H1 (cell line): ENCODE measurements at regions not wholly inside any gene's neighbourhood (a gene's known extent, or its start where the extent isn't known, plus 50 kb on each side); places are given as distances from the start of the nearest gene placed in this dataset.

ENCODE experiments used
- CTCF ChIA-PET: fragments of 300-600 bp; sonication (Branson Sonifier 250); formaldehyde crosslinking; loops from one replicate; lab custom pipeline; 2021; ENCODE audit not compliant: partially characterized antibody; lab: Charles Lee
- POLR2A ChIA-PET: fragments of 300-600 bp; sonication (Branson Sonifier 250); formaldehyde crosslinking; loops from one replicate; lab custom pipeline; 2021; ENCODE audit warnings: inconsistent platforms; ENCODE audit not compliant: partially characterized antibody; lab: Charles Lee
- DNase-seq, 2 experiments: peaks; one replicate each; pipeline versions ENCODE4 v3.0.0 to v3.0.0-alpha.2; 2010 to 2022; ENCODE audit warnings: low spot score in 2 of 2, low read depth in 1 of 2, mixed read lengths in 1 of 2
- FAIRE-seq: peaks from 2 replicates; lab custom pipeline; 2011; peaks lifted over from hg19 to GRCh38; lab: Jason Lieb, UNC
- H2AFZ ChIP-seq: 2 replicates; pipeline ENCODE4 v1.8.1; 2012; ENCODE audit warnings: low read length, inconsistent platforms
- H2AK5ac ChIP-seq: 2 replicates; pipeline ENCODE4 v1.6.1; 2013; ENCODE audit warnings: low read depth, low read length
- H2BK120ac ChIP-seq: replicated peaks from 2 replicates; pipeline ENCODE3; 2013; ENCODE audit warnings: low read depth, low read length, inconsistent platforms
- H2BK12ac ChIP-seq: 2 replicates; pipeline ENCODE4 v1.6.1; 2013; ENCODE audit warnings: low read depth, low read length
- H2BK15ac ChIP-seq: 2 replicates; pipeline ENCODE4 v1.6.1; 2013; ENCODE audit warnings: low read length
- H2BK20ac ChIP-seq: 2 replicates; pipeline ENCODE4 v1.6.1; 2013; ENCODE audit warnings: low read length
- H2BK5ac ChIP-seq: 2 replicates; pipeline ENCODE4 v1.6.1; 2013; ENCODE audit warnings: low read depth, low read length
- H3K14ac ChIP-seq: 2 replicates; pipeline ENCODE4 v1.6.1; 2013; ENCODE audit warnings: inconsistent platforms; ENCODE audit not compliant: insufficient read length
- H3K18ac ChIP-seq: 2 replicates; pipeline ENCODE4 v1.6.1; 2013; ENCODE audit warnings: low read length; ENCODE audit errors: extremely low read depth
- H3K23ac ChIP-seq: 2 replicates; pipeline ENCODE4 v1.6.1; 2013; ENCODE audit warnings: inconsistent platforms; ENCODE audit not compliant: insufficient read length
- H3K23me2 ChIP-seq: 2 replicates; pipeline ENCODE4 v1.6.1; 2013; ENCODE audit warnings: low read depth, low read length
- H3K27ac ChIP-seq: 2 replicates; pipeline ENCODE4 v1.6.1; 2011; ENCODE audit warnings: low read depth, low read length, inconsistent platforms
- H3K27me3 ChIP-seq, 4 experiments: replicated peaks in 1 of 4; 1 replicate in 1 of 4; 2 replicates in 3 of 4; pipeline versions ENCODE4 v1.6.1 to v1.8.1; 2011 to 2013; ENCODE audit warnings: low read length in 3 of 4, mild to moderate bottlenecking in 3 of 4, inconsistent platforms in 2 of 4, mixed read lengths in 2 of 4, moderate library complexity in 1 of 4; ENCODE audit not compliant: control insufficient read depth in 3 of 4, insufficient read depth in 3 of 4; ENCODE audit errors: extremely low read depth in 1 of 4
- H3K36me3 ChIP-seq, 4 experiments: 2 replicates each; pipeline versions ENCODE4 v1.6.1 to v1.8.1; 2011 to 2013; ENCODE audit warnings: mild to moderate bottlenecking in 4 of 4, low read length in 3 of 4, moderate library complexity in 2 of 4, control low read depth in 1 of 4, inconsistent platforms in 1 of 4; ENCODE audit not compliant: insufficient read depth in 4 of 4, control insufficient read depth in 2 of 4
- H3K4ac ChIP-seq: replicated peaks from 2 replicates; pipeline ENCODE3; 2013; ENCODE audit warnings: low read length, low read depth, mixed read lengths, inconsistent platforms; ENCODE audit not compliant: insufficient read length
- H3K4me1 ChIP-seq, 4 experiments: replicated peaks in 1 of 4; 1 replicate in 1 of 4; 2 replicates in 3 of 4; pipeline versions ENCODE4 v1.6.1 to v1.8.1; 2011 to 2013; ENCODE audit warnings: low read length in 3 of 4, inconsistent platforms in 2 of 4, mixed read lengths in 1 of 4; ENCODE audit not compliant: insufficient read depth in 4 of 4, control insufficient read depth in 3 of 4
- H3K4me2 ChIP-seq, 2 experiments: 2 replicates each; pipeline versions ENCODE4 v1.6.1 to v1.8.1; 2011 to 2013; ENCODE audit warnings: low read depth in 2 of 2, low read length in 2 of 2, control low read depth in 1 of 2, inconsistent platforms in 1 of 2, mild to moderate bottlenecking in 1 of 2; ENCODE audit not compliant: insufficient read depth in 1 of 2
- H3K4me3 ChIP-seq, 4 experiments: fragments of 200-600, 300-600 bp in 1 of 4; sonication (generic), shearing (Covaris generic), sonication (Bioruptor Twin) in 1 of 4; 2 replicates each; pipeline versions ENCODE4 v1.5.1 to v1.8.1; 2011 to 2016; ENCODE audit warnings: low read length in 4 of 4, low read depth in 3 of 4, control low read depth in 2 of 4, inconsistent platforms in 2 of 4, mild to moderate bottlenecking in 2 of 4, mixed read lengths in 1 of 4, moderate library complexity in 1 of 4; ENCODE audit not compliant: insufficient read depth in 2 of 4; ENCODE audit errors: extremely low read depth in 1 of 4
- H3K56ac ChIP-seq: replicated peaks from 2 replicates; pipeline ENCODE3; 2013; ENCODE audit warnings: low read depth, mild to moderate bottlenecking, mixed read lengths, low read length, inconsistent platforms; ENCODE audit not compliant: insufficient read length
- H3K79me1 ChIP-seq: 2 replicates; pipeline ENCODE4 v1.6.1; 2013; ENCODE audit warnings: low read depth, low read length, control low read depth
- H3K79me2 ChIP-seq, 2 experiments: 2 replicates each; pipeline versions ENCODE4 v1.6.1 to v1.8.1; 2012 to 2013; ENCODE audit warnings: low read length in 2 of 2, mild to moderate bottlenecking in 2 of 2, inconsistent platforms in 1 of 2; ENCODE audit not compliant: insufficient read depth in 2 of 2, control insufficient read depth in 1 of 2
- H3K9ac ChIP-seq, 4 experiments: replicated peaks in 1 of 4; 1 replicate in 1 of 4; 2 replicates in 3 of 4; pipeline versions ENCODE4 v1.6.1 to v1.8.1; 2011 to 2013; ENCODE audit warnings: low read depth in 3 of 4, low read length in 3 of 4, control low read depth in 2 of 4, mild to moderate bottlenecking in 2 of 4, moderate library complexity in 2 of 4, inconsistent platforms in 1 of 4; ENCODE audit errors: extremely low read depth in 1 of 4
- H3K9me3 ChIP-seq, 2 experiments: 2 replicates each; pipeline versions ENCODE4 v1.6.1 to v1.8.1; 2012 to 2013; ENCODE audit warnings: mild to moderate bottlenecking in 2 of 2, moderate library complexity in 2 of 2, control low read depth in 1 of 2, inconsistent platforms in 1 of 2, low read depth in 1 of 2, low read length in 1 of 2, mixed read lengths in 1 of 2; ENCODE audit not compliant: insufficient read depth in 2 of 2
- H4K20me1 ChIP-seq, 2 experiments: replicated peaks in 1 of 2; 2 replicates each; pipeline versions ENCODE3 to v1.8.1; 2011 to 2013; ENCODE audit warnings: inconsistent platforms in 2 of 2, low read length in 2 of 2, mild to moderate bottlenecking in 1 of 2; ENCODE audit not compliant: insufficient read depth in 2 of 2, control insufficient read depth in 1 of 2
- H4K5ac ChIP-seq: 2 replicates; pipeline ENCODE4 v1.6.1; 2013; ENCODE audit warnings: low read length, low read depth, mixed read lengths, inconsistent platforms; ENCODE audit not compliant: insufficient read length
- H4K8ac ChIP-seq: 2 replicates; pipeline ENCODE4 v1.8.0; 2013; ENCODE audit warnings: mild to moderate bottlenecking, moderate library complexity, low read length, inconsistent platforms; ENCODE audit not compliant: insufficient read depth; ENCODE audit errors: extremely low read depth
- H4K91ac ChIP-seq: replicated peaks from 2 replicates; pipeline ENCODE3; 2013; ENCODE audit warnings: low read length, mixed read lengths, inconsistent platforms; ENCODE audit not compliant: insufficient read length
- POLR2A ChIP-seq, 2 experiments: IDR thresholded peaks; 1 replicate in 1 of 2; 2 replicates in 1 of 2; pipeline ENCODE4 v1.6.1; 2011; ENCODE audit warnings: low read depth in 2 of 2, low read length in 2 of 2, mild to moderate bottlenecking in 2 of 2; ENCODE audit errors: control extremely low read depth in 1 of 2
- RBBP5 ChIP-seq: IDR thresholded peaks from 2 replicates; pipeline ENCODE4 v1.7.1; 2012; ENCODE audit warnings: low read depth, mild to moderate bottlenecking, inconsistent platforms, low read length, moderate library complexity, borderline replicate concordance
- WGBS, 2 experiments: shearing (Covaris generic) in 1 of 2; methylation state at CpG; one replicate each; pipeline versions ENCODE4 v1.1.6 to v1.1.7; 2013 to 2015; ENCODE audit warnings: low lambda C conversion rate in 2 of 2, mixed read lengths in 2 of 2, inconsistent platforms in 1 of 2, low coverage in 1 of 2, missing lambda C conversion rate in 1 of 2; ENCODE audit not compliant: insufficient replicate concordance in 2 of 2, insufficient coverage in 1 of 2, insufficient read length in 1 of 2; ENCODE audit errors: extremely low coverage in 1 of 2, missing lambda C conversion rate in 1 of 2; 5-methylcytosine and 5-hydroxymethylcytosine counted together

DNA sequence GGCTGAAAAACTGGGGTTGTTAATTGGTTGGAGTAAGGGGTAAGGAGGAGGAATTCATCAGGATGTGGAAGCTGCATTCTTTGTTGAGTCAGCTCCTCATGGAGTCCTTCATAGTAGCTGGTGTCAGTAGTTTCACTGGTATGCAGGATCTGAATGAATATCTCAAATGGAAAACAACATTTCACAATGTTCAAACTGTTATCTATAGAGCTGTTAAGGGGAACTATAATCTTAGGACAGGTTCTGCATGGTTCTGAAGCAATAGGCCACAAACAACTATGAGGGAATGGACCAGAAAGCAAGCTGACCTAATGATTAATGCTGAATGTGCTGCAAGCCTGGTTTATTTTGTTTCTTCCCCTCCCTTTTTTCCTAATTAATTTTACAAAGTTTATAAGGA is 225.8 kb downstream of the IPMK start (continued):
- TF ChIP-seq RBBP5: no peak

DNA sequence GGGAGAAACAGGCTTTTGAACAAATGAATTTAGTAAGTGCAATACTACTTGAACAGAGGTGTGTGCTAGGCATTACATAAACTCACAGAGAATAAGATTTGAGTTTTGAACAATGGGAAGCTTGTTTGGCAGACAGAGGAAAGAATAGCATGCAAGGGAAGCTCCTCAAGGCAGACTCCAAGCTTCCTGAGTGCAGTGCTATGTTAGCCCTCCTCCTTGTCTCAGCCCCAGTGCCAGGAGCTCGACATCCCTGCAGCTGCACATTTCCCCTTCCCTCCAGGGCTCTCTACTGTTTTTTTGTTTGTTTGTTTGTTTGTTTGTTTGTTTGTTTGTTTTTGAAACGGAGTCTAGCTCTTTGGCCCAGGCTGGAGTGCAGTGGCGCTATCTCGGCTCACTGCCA is 237.5 kb downstream of the IPMK start:
- Histone ChIP-seq H4K8ac (no peak overlapping the region), H2BK5ac (no peak overlapping the region), H3K23me2 (no peaks in the 10 kb centered on the region), H2BK15ac (no peak overlapping the region), H3K27ac (no peak overlapping the region), H2BK120ac (no peak overlapping the region), H4K5ac (no peak overlapping the region), H4K91ac (no peak overlapping the region), H3K9ac (no peak overlapping the region), H3K4ac (no peak overlapping the region), H2AK5ac (no peak overlapping the region), H3K79me1 (no peaks in the 10 kb centered on the region), H3K14ac (no peak overlapping the region), H4K20me1 (no peaks in the 10 kb centered on the region), H3K56ac (no peak overlapping the region), H3K79me2 (no peaks in the 10 kb centered on the region), H3K18ac (no peak overlapping the region), H3K4me3 (no peak overlapping the region), H2BK20ac (no peak overlapping the region), H3K36me3 (no peaks in the 10 kb centered on the region), H3K23ac (no peak overlapping the region), H3K4me2 (no peak overlapping the region), H3K9me3 (peaks cover 11 to 15% of the 10 kb centered on the region in 2 experiments), H2BK12ac (no peak overlapping the region), H3K4me1 (no peaks in the 10 kb centered on the region), H3K27me3 (no peaks in the 10 kb centered on the region), H2AFZ (no peak overlapping the region)
- CTCF ChIA-PET: no interaction called here
- POLR2A ChIA-PET: no interaction called here
- TF ChIP-seq POLR2A (IDR thresholded peaks at IDR 0.05; ENCODE audit: control extremely low read depth in 1 of 2, low read depth in 2 of 2, low read length in 2 of 2): no peak
- FAIRE-seq (no peak), DNase-seq (no peak)
- WGBS, 2 experiments: 92% methylated on average over 4 of the region's 4 CpGs; no CpG with 5 or more reads in 1 of the 2 experiments
